Tibial artery (tissue), 4 donors: ENCODE measurements at regions not wholly inside any gene's neighbourhood (a gene's known extent, or its start where the extent isn't known, plus 50 kb on each side); places are given as distances from the start of the nearest gene placed in this dataset.

ENCODE experiments used
- DNase-seq, 2 donors: peaks; one replicate each; pipeline ENCODE4 v3.0.0-alpha.2; 2019
- H3K27ac ChIP-seq, 2 donors: fragments of 200-600 bp; sonication (generic) in 1 of 2; 1 replicate in 1 of 2; 2 replicates in 1 of 2; pipeline ENCODE4 v1.5.1; 2018 to 2019; ENCODE audit warnings: mild to moderate bottlenecking in 1 of 2
- H3K27me3 ChIP-seq, 2 donors: fragments of 200-600 bp; sonication (generic) in 1 of 2; one replicate each; pipeline versions ENCODE4 v1.5.1 to v1.6.0; 2016 to 2019
- H3K36me3 ChIP-seq, 3 donors: fragments of 200-600 bp; sonication (generic) in 2 of 3; one replicate each; pipeline ENCODE4 v1.5.1; 2016 to 2019; ENCODE audit warnings: mild to moderate bottlenecking in 2 of 3
- H3K4me1 ChIP-seq, 4 donors: fragments of 200-600 bp; sonication (generic) in 2 of 4; 1 replicate in 3 of 4; 2 replicates in 1 of 4; pipeline ENCODE4 v1.5.1; 2016 to 2019
- H3K4me3 ChIP-seq, 2 donors: fragments of 200-600 bp; sonication (generic) in 1 of 2; 1 replicate in 1 of 2; 2 replicates in 1 of 2; pipeline ENCODE4 v1.5.1; 2018 to 2019; ENCODE audit warnings: mild to moderate bottlenecking in 2 of 2
- H3K9me3 ChIP-seq, 3 donors: fragments of 200-600 bp; sonication (generic) in 1 of 3; one replicate each; pipeline ENCODE4 v1.5.1; 2016 to 2019
- intact Hi-C: fragments of 100-400 bp; cut with DNase I; formaldehyde crosslinking; loops from one replicate; pipeline ENCODE4 v1.15.0; 2023; ENCODE audit warnings: low total_unique reads
- TF ChIP-seq, protein P1 (sequence below), 2 experiments: fragments of 200-600 bp in 1 of 2; fragments of 450-650 bp in 1 of 2; IDR thresholded peaks; one replicate each; pipeline ENCODE4 v1.5.1; 2017 to 2019; ENCODE audit warnings: antibody characterized with exemption in 2 of 2, mild to moderate bottlenecking in 1 of 2, moderate library complexity in 1 of 2

GRCh38 chr2:173766537-173767289 is 198.5 kb downstream of the SP3 start:
- no peak for DNase-seq
- Histone ChIP-seq H3K36me3 (no peaks in the 10 kb centered on the region), H3K4me1 (no peaks in the 10 kb centered on the region), H3K9me3 (no peaks in the 10 kb centered on the region), H3K27me3 (no peaks in the 10 kb centered on the region), H3K4me3 (no peak overlapping the region), H3K27ac (no peak overlapping the region)
- TF ChIP-seq, protein P1, sequence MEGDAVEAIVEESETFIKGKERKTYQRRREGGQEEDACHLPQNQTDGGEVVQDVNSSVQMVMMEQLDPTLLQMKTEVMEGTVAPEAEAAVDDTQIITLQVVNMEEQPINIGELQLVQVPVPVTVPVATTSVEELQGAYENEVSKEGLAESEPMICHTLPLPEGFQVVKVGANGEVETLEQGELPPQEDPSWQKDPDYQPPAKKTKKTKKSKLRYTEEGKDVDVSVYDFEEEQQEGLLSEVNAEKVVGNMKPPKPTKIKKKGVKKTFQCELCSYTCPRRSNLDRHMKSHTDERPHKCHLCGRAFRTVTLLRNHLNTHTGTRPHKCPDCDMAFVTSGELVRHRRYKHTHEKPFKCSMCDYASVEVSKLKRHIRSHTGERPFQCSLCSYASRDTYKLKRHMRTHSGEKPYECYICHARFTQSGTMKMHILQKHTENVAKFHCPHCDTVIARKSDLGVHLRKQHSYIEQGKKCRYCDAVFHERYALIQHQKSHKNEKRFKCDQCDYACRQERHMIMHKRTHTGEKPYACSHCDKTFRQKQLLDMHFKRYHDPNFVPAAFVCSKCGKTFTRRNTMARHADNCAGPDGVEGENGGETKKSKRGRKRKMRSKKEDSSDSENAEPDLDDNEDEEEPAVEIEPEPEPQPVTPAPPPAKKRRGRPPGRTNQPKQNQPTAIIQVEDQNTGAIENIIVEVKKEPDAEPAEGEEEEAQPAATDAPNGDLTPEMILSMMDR (IDR thresholded peaks at IDR 0.05), result no peak
- intact Hi-C loops, result no loop called here

GRCh38 chr2:173770947-173771678 is 194.1 kb downstream of the SP3 start:
- Histone ChIP-seq H3K4me3 (no peak overlapping the region), H3K27me3 (no peaks in the 10 kb centered on the region), H3K4me1 (no peaks in the 10 kb centered on the region), H3K9me3 (no peaks in the 10 kb centered on the region), H3K36me3 (no peaks in the 10 kb centered on the region), H3K27ac (no peak overlapping the region)
- TF ChIP-seq, protein P1 (IDR thresholded peaks at IDR 0.05), result no peak
- DNase-seq, result no peak
- intact Hi-C loops, result no loop called here

- TF ChIP-seq, protein P1 (IDR thresholded peaks at IDR 0.05), result no peak
- no peak for DNase-seq
- intact Hi-C loops, result no loop called here
- Histone ChIP-seq H3K36me3 (no peaks in the 10 kb centered on the region), H3K27ac (no peak overlapping the region), H3K9me3 (no peaks in the 10 kb centered on the region), H3K4me1 (no peaks in the 10 kb centered on the region), H3K4me3 (no peak overlapping the region), H3K27me3 (no peaks in the 10 kb centered on the region)
Measured at GRCh38 chr2:173772205-173772604, 193.0 kb downstream of the SP3 start.

GRCh38 chr2:173773076-173773475 is 192.1 kb downstream of the SP3 start:
- Histone ChIP-seq H3K4me1 (no peaks in the 10 kb centered on the region), H3K36me3 (no peaks in the 10 kb centered on the region), H3K4me3 (no peak overlapping the region), H3K27me3 (no peaks in the 10 kb centered on the region), H3K9me3 (no peaks in the 10 kb centered on the region), H3K27ac (no peak overlapping the region)
- DNase-seq, result no peak
- TF ChIP-seq, protein P1 (IDR thresholded peaks at IDR 0.05), result no peak
- intact Hi-C loops, result no loop called here

- intact Hi-C loops, result no loop called here
- Histone ChIP-seq H3K27ac (no peak overlapping the region), H3K4me3 (no peak overlapping the region), H3K27me3 (no peaks in the 10 kb centered on the region), H3K9me3 (peaks cover 0 to 3% (median 0%) of the 10 kb centered on the region in 3 donors), H3K4me1 (no peaks in the 10 kb centered on the region), H3K36me3 (no peaks in the 10 kb centered on the region)
- DNase-seq, result no peak
- TF ChIP-seq, protein P1 (IDR thresholded peaks at IDR 0.05), result no peak
Measured at GRCh38 chr2:173775440-173775839, 189.7 kb downstream of the SP3 start.
